ENCODE measurements at regions not wholly inside any gene's neighbourhood (a gene's known extent, or its start where the extent isn't known, plus 50 kb on each side); places are given as distances from the start of the nearest gene placed in this dataset.

- no peak for DNase-seq
Measured at GRCh38 chr1:56215086-56215485, 364.3 kb downstream of the PLPP3 start.

- DNase-seq, result no peak
Measured at GRCh38 chr1:56213068-56213467, 366.3 kb downstream of the PLPP3 start.

- no peak for DNase-seq
Measured at GRCh38 chr1:56212143-56212542, 367.2 kb downstream of the PLPP3 start.

GRCh38 chr1:56206391-56206790 lies 373.0 kb downstream of the PLPP3 start:
- no peak for DNase-seq

GRCh38 chr1:56204206-56204605 lies 375.2 kb downstream of the PLPP3 start:
- DNase-seq, result no peak

GRCh38 chr1:56202796-56203492 lies 376.4 kb downstream of the PLPP3 start:
- DNase-seq, result no peak

- no peak for DNase-seq
Measured at GRCh38 chr1:56202186-56202585, 377.2 kb downstream of the PLPP3 start.

GRCh38 chr1:56200896-56201295 lies 378.5 kb downstream of the PLPP3 start:
- DNase-seq, result no peak

GRCh38 chr1:56200442-56200841 lies 378.9 kb downstream of the PLPP3 start:
- DNase-seq, result no peak

GRCh38 chr1:56199956-56200355 lies 379.4 kb downstream of the PLPP3 start:
- peak; percentile 33 to 42 for DNase-seq

GRCh38 chr1:56199061-56199460 lies 380.3 kb downstream of the PLPP3 start:
- DNase-seq, result no peak

- DNase-seq, result no peak
Measured at GRCh38 chr1:56197946-56198345, 381.4 kb downstream of the PLPP3 start.

GRCh38 chr1:56196839-56197238 lies 382.5 kb downstream of the PLPP3 start:
- DNase-seq, result no peak

GRCh38 chr1:56194701-56195300 lies 384.6 kb downstream of the PLPP3 start:
- peak; percentile 41 to 54 for DNase-seq

- no peak for DNase-seq
Measured at GRCh38 chr1:56193656-56194055, 385.7 kb downstream of the PLPP3 start.

GRCh38 chr1:56191369-56191768 lies 388.0 kb downstream of the PLPP3 start:
- no peak for DNase-seq

GRCh38 chr1:56190806-56191365 lies 388.5 kb downstream of the PLPP3 start:
- DNase-seq, result no peak

- DNase-seq, result no peak
Measured at GRCh38 chr1:56189946-56190805, 389.2 kb downstream of the PLPP3 start.

GRCh38 chr1:56189454-56189853 lies 389.9 kb downstream of the PLPP3 start:
- no peak for DNase-seq

GRCh38 chr1:56188855-56189254 lies 390.5 kb downstream of the PLPP3 start:
- no peak for DNase-seq

- DNase-seq, result no peak
Measured at GRCh38 chr1:56188221-56188620, 391.1 kb downstream of the PLPP3 start.

GRCh38 chr1:56187405-56187804 lies 392.0 kb downstream of the PLPP3 start:
- DNase-seq, result no peak

- no peak for DNase-seq
Measured at GRCh38 chr1:56185493-56185892, 393.9 kb downstream of the PLPP3 start.

GRCh38 chr1:56183151-56183550 lies 396.2 kb downstream of the PLPP3 start:
- DNase-seq, result no peak

Measured in inflammatory macrophage treated with lipopolysaccharide for 1 hour (primary cell).